Thyroid gland (tissue), 4 donors: ENCODE measurements at regions not wholly inside any gene's neighbourhood (a gene's known extent, or its start where the extent isn't known, plus 50 kb on each side); places are given as distances from the start of the nearest gene placed in this dataset.

Experiments
- DNase-seq, 2 donors: peaks; one replicate each; pipeline ENCODE4 v3.0.0-alpha.2; 2019
- H3K27ac ChIP-seq, 3 donors: fragments of 200-600 bp; sonication (generic); 1 replicate in 2 of 3; 2 replicates in 1 of 3; pipeline ENCODE4 v1.5.1; 2016 to 2019; ENCODE audit warnings: mild to moderate bottlenecking in 1 of 3, moderate library complexity in 1 of 3
- H3K27me3 ChIP-seq: fragments of 200-600 bp; sonication (generic); one replicate; pipeline ENCODE4 v1.5.1; 2019
- H3K36me3 ChIP-seq, 2 donors: fragments of 200-600 bp; sonication (generic); one replicate each; pipeline ENCODE4 v1.5.1; 2016 to 2019
- H3K4me1 ChIP-seq, 2 donors: fragments of 200-600 bp; sonication (generic); one replicate each; pipeline ENCODE4 v1.5.1; 2017 to 2019
- H3K4me3 ChIP-seq, 3 donors: fragments of 200-600 bp; sonication (generic); replicated peaks in 1 of 3; 1 replicate in 2 of 3; 2 replicates in 1 of 3; pipeline ENCODE4 v1.5.1; 2016; ENCODE audit warnings: mild to moderate bottlenecking in 1 of 3
- H3K9me3 ChIP-seq: fragments of 200-600 bp; sonication (generic); one replicate; pipeline ENCODE4 v1.5.1; 2017
- POLR2A ChIP-seq, 2 donors: fragments of 450-650 bp; IDR thresholded peaks; one replicate each; pipeline ENCODE4 v1.6.1; 2017; ENCODE audit warnings: antibody characterized with exemption in 2 of 2, mild to moderate bottlenecking in 2 of 2, moderate library complexity in 1 of 2
- WGBS, 2 donors: methylation state at CpG; one replicate each; pipeline ENCODE4 v1.1.5; 2017; 5-methylcytosine and 5-hydroxymethylcytosine counted together
- intact Hi-C: fragments of 100-400 bp; cut with DNase I; formaldehyde crosslinking; loops from one replicate; pipeline ENCODE4 v1.15.1; 2023
- TF ChIP-seq, protein P1 (sequence below), 6 experiments: fragments of 200-600 bp in 3 of 6; fragments of 450-650 bp in 3 of 6; sonication (generic) in 3 of 6; IDR thresholded peaks; one replicate each; pipeline ENCODE4 v1.5.1; 2016 to 2019; ENCODE audit warnings: antibody characterized with exemption in 6 of 6, mild to moderate bottlenecking in 2 of 6, inconsistent platforms in 1 of 6, moderate library complexity in 1 of 6

DNA sequence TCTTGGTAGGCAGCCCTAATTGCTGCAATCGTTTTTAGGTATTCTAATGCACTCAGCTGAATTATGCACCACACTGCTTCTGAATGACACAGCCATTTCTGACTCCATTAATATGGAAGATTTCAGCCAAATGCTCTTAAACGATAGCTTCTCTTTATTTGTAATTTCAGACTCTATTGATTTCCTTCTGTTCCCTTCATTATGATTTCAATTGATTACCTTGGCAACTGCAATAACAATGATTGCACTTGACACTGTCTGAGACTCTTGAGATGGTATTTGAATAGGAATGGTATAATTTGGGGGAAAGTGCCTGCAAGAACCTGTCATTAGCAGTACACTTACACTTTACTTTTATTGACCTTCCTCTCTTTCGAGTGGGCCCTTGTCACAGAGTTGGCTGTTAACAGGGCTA, 296.1 kb upstream of the DMAC1 start:
- Histone ChIP-seq H3K4me1 (no peaks in the 10 kb centered on the region), H3K4me3 (no peak overlapping the region), H3K36me3 (no peaks in the 10 kb centered on the region), H3K27me3 (no peaks in the 10 kb centered on the region), H3K27ac (no peak overlapping the region), H3K9me3 (no peaks in the 10 kb centered on the region)
- WGBS, 2 donors: 52 to 61% methylated on average over 3 of the region's 3 CpGs
- DNase-seq: no peak
- TF ChIP-seq POLR2A (IDR thresholded peaks at IDR 0.05): no peak
- TF ChIP-seq, protein P1, sequence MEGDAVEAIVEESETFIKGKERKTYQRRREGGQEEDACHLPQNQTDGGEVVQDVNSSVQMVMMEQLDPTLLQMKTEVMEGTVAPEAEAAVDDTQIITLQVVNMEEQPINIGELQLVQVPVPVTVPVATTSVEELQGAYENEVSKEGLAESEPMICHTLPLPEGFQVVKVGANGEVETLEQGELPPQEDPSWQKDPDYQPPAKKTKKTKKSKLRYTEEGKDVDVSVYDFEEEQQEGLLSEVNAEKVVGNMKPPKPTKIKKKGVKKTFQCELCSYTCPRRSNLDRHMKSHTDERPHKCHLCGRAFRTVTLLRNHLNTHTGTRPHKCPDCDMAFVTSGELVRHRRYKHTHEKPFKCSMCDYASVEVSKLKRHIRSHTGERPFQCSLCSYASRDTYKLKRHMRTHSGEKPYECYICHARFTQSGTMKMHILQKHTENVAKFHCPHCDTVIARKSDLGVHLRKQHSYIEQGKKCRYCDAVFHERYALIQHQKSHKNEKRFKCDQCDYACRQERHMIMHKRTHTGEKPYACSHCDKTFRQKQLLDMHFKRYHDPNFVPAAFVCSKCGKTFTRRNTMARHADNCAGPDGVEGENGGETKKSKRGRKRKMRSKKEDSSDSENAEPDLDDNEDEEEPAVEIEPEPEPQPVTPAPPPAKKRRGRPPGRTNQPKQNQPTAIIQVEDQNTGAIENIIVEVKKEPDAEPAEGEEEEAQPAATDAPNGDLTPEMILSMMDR (IDR thresholded peaks at IDR 0.05): no peak
- intact Hi-C loops: no loop called here

DNA sequence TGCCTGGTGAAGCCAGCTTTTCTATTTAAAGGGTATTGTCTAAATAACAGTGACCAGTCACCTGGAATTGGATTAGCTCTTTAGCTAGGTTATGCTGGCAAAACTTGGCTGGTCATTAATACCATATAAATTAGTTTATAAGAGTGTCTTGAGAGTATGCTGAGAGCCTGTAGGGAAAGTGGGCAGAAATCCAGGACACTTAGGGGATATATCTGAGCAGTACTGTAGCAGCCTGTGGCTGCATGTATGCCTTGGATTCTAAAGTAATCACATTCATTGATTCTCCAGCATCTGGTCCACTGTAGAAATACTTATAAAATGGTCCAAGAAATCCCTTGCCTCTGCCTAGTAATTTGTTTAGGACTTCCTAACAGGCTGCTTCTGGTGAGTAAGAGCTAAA, 288.9 kb upstream of the DMAC1 start:
- intact Hi-C loops: no loop called here
- H3K36me3 ChIP-seq: no peaks in the 10 kb centered on the region
- TF ChIP-seq, protein P1 (IDR thresholded peaks at IDR 0.05): no peak
- no peak for TF ChIP-seq POLR2A (IDR thresholded peaks at IDR 0.05)
- no peak for DNase-seq
- H3K27me3 ChIP-seq: no peaks in the 10 kb centered on the region
- H3K4me3 ChIP-seq: no peak overlapping the region
- no peaks in the 10 kb centered on the region for H3K4me1 ChIP-seq
- no peak overlapping the region for H3K27ac ChIP-seq
- H3K9me3 ChIP-seq: no peaks in the 10 kb centered on the region

DNA sequence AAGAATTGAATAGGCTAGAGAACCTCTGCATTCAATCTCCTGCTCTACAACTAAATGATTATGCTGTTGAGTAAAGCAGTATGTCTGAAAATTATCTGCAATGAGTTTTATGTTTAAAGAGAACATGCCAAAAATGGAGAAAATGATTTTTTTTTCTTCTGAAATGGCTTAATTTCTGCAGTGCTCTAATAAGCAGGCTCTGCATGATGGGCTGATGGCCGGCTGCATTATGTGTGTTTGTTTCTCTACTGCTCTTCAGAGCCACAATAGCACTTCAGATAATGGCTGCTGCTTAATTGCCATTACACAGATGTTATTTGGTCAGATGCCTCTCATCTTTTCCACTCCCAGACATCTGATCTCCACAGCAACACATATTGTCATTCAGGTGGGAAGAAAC, 286.4 kb upstream of the DMAC1 start:
- Histone ChIP-seq H3K27ac (no peak overlapping the region), H3K36me3 (no peaks in the 10 kb centered on the region), H3K9me3 (no peaks in the 10 kb centered on the region), H3K4me1 (no peaks in the 10 kb centered on the region), H3K4me3 (no peak overlapping the region), H3K27me3 (no peaks in the 10 kb centered on the region)
- 26 to 32% methylated on average over 1 of the region's 1 CpG for WGBS, 2 donors
- intact Hi-C loops: no loop called here
- no peak for DNase-seq
- TF ChIP-seq, protein P1 (IDR thresholded peaks at IDR 0.05): no peak
- TF ChIP-seq POLR2A (IDR thresholded peaks at IDR 0.05): no peak

DNA sequence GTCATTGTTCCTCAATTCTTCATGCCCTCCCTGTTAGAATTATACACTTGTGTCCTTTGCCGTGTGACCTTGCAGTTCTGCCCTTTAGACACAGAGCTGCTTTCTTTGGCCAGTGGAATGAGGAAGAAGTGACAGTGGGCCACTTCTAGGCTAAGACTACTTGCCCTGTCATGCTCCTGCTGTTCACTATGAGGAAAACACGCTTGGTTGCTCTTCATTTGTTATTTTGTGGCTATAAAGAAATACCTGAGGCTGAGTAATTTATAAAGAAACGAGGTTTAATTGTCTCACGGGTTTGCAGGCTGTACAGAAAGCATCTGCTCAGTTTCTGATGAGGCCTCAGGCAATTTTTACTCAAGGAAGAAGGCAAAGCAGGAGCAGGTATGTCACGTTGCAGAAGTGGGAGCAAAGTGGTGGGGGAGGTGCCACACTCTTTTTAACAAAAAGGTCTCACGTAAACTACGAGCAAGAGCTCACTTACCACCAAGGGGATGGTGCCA, 279.1 kb upstream of the DMAC1 start:
- 76 to 78% methylated on average over 7 of the region's 7 CpGs for WGBS, 2 donors
- intact Hi-C loops: no loop called here
- H3K4me3 ChIP-seq: no peak overlapping the region
- DNase-seq: no peak
- H3K4me1 ChIP-seq: no peaks in the 10 kb centered on the region
- H3K27me3 ChIP-seq: no peaks in the 10 kb centered on the region
- TF ChIP-seq POLR2A (IDR thresholded peaks at IDR 0.05): no peak
- TF ChIP-seq, protein P1 (IDR thresholded peaks at IDR 0.05): no peak
- H3K36me3 ChIP-seq: no peaks in the 10 kb centered on the region
- no peaks in the 10 kb centered on the region for H3K9me3 ChIP-seq
- H3K27ac ChIP-seq: no peak overlapping the region

DNA sequence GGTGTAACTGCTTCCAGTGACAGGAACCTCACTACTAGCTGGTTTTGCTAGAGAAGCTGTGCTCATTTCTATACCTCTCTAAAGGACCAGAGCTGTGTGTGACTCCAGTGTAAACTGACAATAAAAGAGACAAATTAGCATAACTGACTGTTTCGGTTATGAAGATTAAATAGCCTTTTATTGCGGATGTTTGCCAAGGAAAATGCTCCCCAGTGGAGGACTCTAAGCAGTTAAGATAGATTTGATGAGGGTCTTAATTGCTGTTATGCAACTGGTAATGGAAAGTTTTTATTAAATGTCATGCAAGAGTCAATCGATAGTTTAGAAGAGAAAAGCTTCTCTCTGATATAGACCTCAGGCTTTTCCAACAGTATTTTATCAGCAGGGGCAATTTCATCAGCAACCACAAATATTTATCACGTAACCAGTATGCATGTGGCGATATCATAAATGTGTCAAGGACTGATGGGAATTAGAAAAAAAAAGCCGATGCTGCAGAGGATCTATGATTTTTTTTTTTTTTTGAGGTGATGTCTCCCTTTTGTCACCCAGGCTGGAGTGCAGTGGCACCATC, 275.2 kb upstream of the DMAC1 start:
- Histone ChIP-seq H3K4me3 (no peak overlapping the region), H3K27me3 (no peaks in the 10 kb centered on the region), H3K36me3 (no peaks in the 10 kb centered on the region), H3K27ac (no peak overlapping the region), H3K9me3 (no peaks in the 10 kb centered on the region), H3K4me1 (no peaks in the 10 kb centered on the region)
- TF ChIP-seq, protein P1 (IDR thresholded peaks at IDR 0.05): no peak
- TF ChIP-seq POLR2A (IDR thresholded peaks at IDR 0.05): no peak
- intact Hi-C loops: no loop called here
- no peak for DNase-seq
- WGBS, 2 donors: 78 to 83% methylated on average over 6 of the region's 6 CpGs
